Heart left ventricle (tissue), 16 donors: ENCODE measurements at regions not wholly inside any gene's neighbourhood (a gene's known extent, or its start where the extent isn't known, plus 50 kb on each side); places are given as distances from the start of the nearest gene placed in this dataset.

ENCODE experiments used
- ATAC-seq, 4 donors: fragments of 200-7000 bp; cut with Tn5 transposase; one replicate each; pipeline ENCODE4 v1.9.1; 2020 to 2022; ENCODE audit warnings: moderate library complexity in 4 of 4, mild to moderate bottlenecking in 3 of 4, moderate number of reproducible peaks in 1 of 4
- DNase-seq, 5 donors: peaks; one replicate each; pipeline ENCODE4 v3.0.0-alpha.2; 2020
- H3K27ac ChIP-seq, 12 donors: fragments of 200-600 bp; sonication (generic) in 4 of 12; one replicate each; pipeline versions ENCODE4 v1.5.0 to v1.8.0; 2016 to 2022; ENCODE audit warnings: mild to moderate bottlenecking in 2 of 12
- H3K27me3 ChIP-seq, 9 donors: fragments of 200-600 bp; sonication (generic) in 2 of 9; one replicate each; pipeline versions ENCODE4 v1.5.1 to v1.8.0; 2016 to 2022; ENCODE audit warnings: mild to moderate bottlenecking in 3 of 9
- H3K36me3 ChIP-seq, 9 donors: fragments of 200-600 bp; sonication (generic) in 2 of 9; one replicate each; pipeline versions ENCODE4 v1.5.0 to v1.8.0; 2018 to 2022; ENCODE audit warnings: mild to moderate bottlenecking in 2 of 9
- H3K4me1 ChIP-seq, 12 donors: fragments of 200-600 bp; sonication (generic) in 4 of 12; one replicate each; pipeline versions ENCODE4 v1.5.0 to v1.8.0; 2016 to 2022; ENCODE audit warnings: mild to moderate bottlenecking in 3 of 12
- H3K4me3 ChIP-seq, 12 donors: fragments of 200-600 bp; sonication (generic) in 4 of 12; one replicate each; pipeline versions ENCODE4 v1.5.0 to v1.8.0; 2017 to 2022; ENCODE audit warnings: mild to moderate bottlenecking in 9 of 12, moderate library complexity in 4 of 12
- H3K9me3 ChIP-seq, 12 donors: fragments of 200-600 bp; sonication (generic) in 4 of 12; one replicate each; pipeline versions ENCODE4 v1.5.0 to v1.8.0; 2016 to 2022; ENCODE audit warnings: mild to moderate bottlenecking in 1 of 12
- POLR2A ChIP-seq, 2 donors: fragments of 450-650 bp; IDR thresholded peaks; one replicate each; pipeline ENCODE4 v1.6.1; 2017; ENCODE audit warnings: antibody characterized with exemption in 2 of 2, mild to moderate bottlenecking in 2 of 2, moderate library complexity in 2 of 2
- WGBS, 4 donors: extraction: QIAGEN DNeasy Blood & Tissue Kit in 2 of 4; methylation state at CpG; one replicate each; pipeline versions ENCODE4 v1.1.5 to v1.1.7; 2013 to 2018; 5-methylcytosine and 5-hydroxymethylcytosine counted together
- intact Hi-C, 10 donors: fragments of 100-400 bp; cut with DNase I; formaldehyde crosslinking; loops; one replicate each; pipeline versions ENCODE4 v1.11.1 to v1.14.2; 2022
- TF ChIP-seq, protein P1 (sequence below), 12 donors: fragments of 200-600 bp; sonication (generic) in 4 of 12; IDR thresholded peaks; one replicate each; pipeline versions ENCODE4 v1.5.0 to v1.8.0; 2018 to 2022; ENCODE audit warnings: antibody characterized with exemption in 12 of 12, mild to moderate bottlenecking in 5 of 12
- donor health status: ischemic (EF 13 %, LVEDD 7.1; RV severe dilation, severe dysfunction).
- donor health status: healthy with polysubstance abuse.
- donor health status: DM: no; HTN: yes; CAD: no.
- donor health status: DM: no; HTN: no; CAD: no.
- donor health status: ischemic (EF 25% LVEDD 6.9; RV normal size, moderate dysfunction).
- donor health status: ischemic (EF 25% LVEDD 5.7; RV mildly dilated, moderate dysfunction).
- donor health status: healthy.
- donor health status: DM: yes; HTN: yes; CAD: no.
- donor health status: ischemic (EF 35%, LVEDD 5.7; RV mildly dilated, moderate dysfunction).
- donor health status: nonischemic (EF 11% LVEDD 7.7; RV severe dilation, severe dysfunction).
- donor health status: DM: yes; HTN: yes; CAD: no.
- donor health status: PGD.
- donor health status: ischemic (EF 29% LVEDD 5.4; RV normal size, mild dysfunction).
- donor health status: nonischemic (EF 23%, LVEDD 6.1; RV moderate dilation, normal function).

DNA sequence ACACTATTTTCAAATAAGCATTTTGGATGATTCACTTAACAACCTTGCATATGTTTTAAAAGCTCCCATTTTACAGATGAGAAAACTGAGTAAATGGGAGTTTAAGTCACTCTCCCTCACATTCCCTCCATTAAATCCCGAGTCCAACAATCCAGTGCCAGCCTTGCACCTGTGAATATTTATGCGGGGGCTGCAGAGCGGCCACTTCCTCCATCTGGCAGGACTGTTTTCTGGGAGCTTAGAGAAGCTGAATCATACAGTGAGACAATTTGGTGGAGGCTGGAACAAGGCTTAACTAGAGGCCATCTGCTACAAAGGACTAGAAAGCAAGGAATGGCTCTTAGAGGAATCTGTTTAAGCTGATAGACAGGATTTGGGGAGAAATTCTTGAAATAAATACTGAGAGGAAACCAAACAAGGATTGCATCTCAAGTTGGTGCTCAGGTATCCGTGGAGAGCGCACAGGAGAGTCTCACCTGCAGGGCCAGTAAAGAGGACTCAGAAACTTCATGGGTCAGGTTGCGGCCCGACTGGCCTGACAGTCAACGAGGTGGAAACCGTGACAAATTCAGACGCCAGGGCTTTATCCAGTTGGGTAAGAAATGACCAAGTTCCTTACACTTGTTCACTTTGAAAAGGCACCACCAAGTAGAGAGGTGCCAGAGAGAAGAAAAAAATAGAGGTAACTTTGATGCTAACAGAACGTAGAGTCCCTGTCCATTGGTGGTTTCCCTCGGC lies 478.5 kb downstream of the QKI start:
- TF ChIP-seq, protein P1, sequence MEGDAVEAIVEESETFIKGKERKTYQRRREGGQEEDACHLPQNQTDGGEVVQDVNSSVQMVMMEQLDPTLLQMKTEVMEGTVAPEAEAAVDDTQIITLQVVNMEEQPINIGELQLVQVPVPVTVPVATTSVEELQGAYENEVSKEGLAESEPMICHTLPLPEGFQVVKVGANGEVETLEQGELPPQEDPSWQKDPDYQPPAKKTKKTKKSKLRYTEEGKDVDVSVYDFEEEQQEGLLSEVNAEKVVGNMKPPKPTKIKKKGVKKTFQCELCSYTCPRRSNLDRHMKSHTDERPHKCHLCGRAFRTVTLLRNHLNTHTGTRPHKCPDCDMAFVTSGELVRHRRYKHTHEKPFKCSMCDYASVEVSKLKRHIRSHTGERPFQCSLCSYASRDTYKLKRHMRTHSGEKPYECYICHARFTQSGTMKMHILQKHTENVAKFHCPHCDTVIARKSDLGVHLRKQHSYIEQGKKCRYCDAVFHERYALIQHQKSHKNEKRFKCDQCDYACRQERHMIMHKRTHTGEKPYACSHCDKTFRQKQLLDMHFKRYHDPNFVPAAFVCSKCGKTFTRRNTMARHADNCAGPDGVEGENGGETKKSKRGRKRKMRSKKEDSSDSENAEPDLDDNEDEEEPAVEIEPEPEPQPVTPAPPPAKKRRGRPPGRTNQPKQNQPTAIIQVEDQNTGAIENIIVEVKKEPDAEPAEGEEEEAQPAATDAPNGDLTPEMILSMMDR (IDR thresholded peaks at IDR 0.05): no peak
- TF ChIP-seq POLR2A (IDR thresholded peaks at IDR 0.05): no peak
- Histone ChIP-seq H3K27me3 (no peaks in the 10 kb centered on the region), H3K4me3 (no peak overlapping the region), H3K9me3 (peaks cover 0 to 12% (median 0%) of the 10 kb centered on the region in 12 donors), H3K36me3 (no peaks in the 10 kb centered on the region), H3K27ac (no peak overlapping the region), H3K4me1 (no peaks in the 10 kb centered on the region)
- intact Hi-C loops: no loop called here
- ATAC-seq (no peak), DNase-seq (no peak)
- 89 to 92% (median 91%) methylated on average over 12 of the region's 12 CpGs for WGBS, 4 donors

DNA sequence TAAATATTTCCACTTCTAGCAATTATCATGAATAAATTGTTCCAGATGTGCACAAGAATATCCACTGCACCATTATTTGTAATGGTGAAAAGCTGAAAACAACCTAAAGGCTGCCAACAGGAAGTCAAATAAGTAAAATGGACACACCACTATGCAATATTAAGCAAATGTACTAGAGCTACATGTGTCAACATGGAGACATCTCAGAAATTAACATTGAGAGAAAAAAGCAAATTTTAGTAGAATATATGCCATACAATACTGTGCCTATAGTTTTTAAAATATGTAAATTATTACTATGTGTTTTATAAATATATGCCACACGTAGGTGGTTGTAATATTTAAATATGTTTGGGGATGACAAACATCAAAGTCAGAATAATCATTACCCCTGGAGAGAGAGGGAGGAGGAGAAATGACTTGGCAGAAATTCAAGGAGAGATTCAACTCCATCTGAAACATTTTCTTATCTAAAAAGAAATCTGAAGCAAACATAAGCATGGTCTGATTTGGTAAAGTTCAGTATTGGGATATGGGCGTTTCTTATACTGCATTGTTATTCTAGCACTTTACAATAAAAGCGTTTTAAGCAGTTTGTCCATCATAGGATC lies 475.5 kb downstream of the QKI start:
- no peak overlapping the region for H3K27ac ChIP-seq
- WGBS, 4 donors: 81 to 97% (median 95%) methylated on average over 3 of the region's 3 CpGs
- no peak for ATAC-seq
- intact Hi-C loops: no loop called here
- no peaks in the 10 kb centered on the region for H3K27me3 ChIP-seq
- H3K9me3 ChIP-seq: peaks cover 0 to 12% (median 0%) of the 10 kb centered on the region in 12 donors
- no peak overlapping the region for H3K4me3 ChIP-seq
- peaks cover 0 to 6% (median 0%) of the 10 kb centered on the region in 12 donors for H3K4me1 ChIP-seq
- DNase-seq: no peak
- no peaks in the 10 kb centered on the region for H3K36me3 ChIP-seq
- TF ChIP-seq, protein P1 (IDR thresholded peaks at IDR 0.05): no peak
- no peak for TF ChIP-seq POLR2A (IDR thresholded peaks at IDR 0.05)

DNA sequence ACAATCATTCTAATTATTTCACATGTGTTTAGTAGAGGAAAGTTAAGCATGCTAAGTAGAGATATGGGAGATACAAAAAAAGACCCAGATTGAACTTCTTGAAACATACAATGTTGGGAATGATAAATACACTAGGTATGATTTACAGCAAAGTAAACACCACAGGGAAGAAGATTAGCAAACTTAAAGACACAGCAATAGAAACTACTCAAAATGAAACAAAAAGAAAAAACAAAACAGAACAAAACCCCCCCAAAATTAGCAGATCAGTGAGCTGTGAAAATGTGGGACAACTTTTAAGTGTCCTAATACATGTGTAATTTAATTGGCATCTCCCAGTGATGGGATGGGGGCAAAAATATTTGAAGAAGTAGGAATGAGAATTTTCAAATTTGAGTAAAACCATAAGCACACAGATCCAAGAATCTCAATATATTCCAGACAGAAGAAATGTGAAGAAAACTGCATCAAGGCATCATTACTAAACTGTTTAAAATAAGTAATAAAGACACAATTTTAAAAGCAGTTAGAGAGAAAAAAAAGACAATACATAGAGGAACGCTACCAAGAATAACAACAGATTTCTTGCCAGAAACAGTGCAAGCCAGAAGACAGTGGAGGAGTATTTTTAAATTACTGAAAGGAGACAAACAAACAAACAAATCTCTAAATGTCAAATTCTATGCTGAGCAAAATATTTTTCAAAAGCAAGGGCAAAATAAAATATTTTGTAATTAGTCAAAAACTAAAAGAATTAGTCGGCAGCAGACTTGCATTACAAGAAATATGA lies 473.7 kb downstream of the QKI start:
- intact Hi-C loops: no loop called here

More for the DNA sequence above, 473.7 kb downstream of the QKI start:
- Histone ChIP-seq H3K4me1 (peaks cover 0 to 6% (median 0%) of the 10 kb centered on the region in 12 donors), H3K9me3 (peaks cover 0 to 12% (median 0%) of the 10 kb centered on the region in 12 donors), H3K27me3 (no peaks in the 10 kb centered on the region), H3K4me3 (no peak overlapping the region), H3K36me3 (no peaks in the 10 kb centered on the region), H3K27ac (no peak overlapping the region)
- WGBS, 4 donors: 69 to 80% (median 78%) methylated on average over 2 of the region's 2 CpGs
- TF ChIP-seq, protein P1 (IDR thresholded peaks at IDR 0.05): no peak
- TF ChIP-seq POLR2A (IDR thresholded peaks at IDR 0.05): no peak
- DNase-seq (no peak), ATAC-seq (no peak)
